PC-9 (cell line): ENCODE measurements at regions not wholly inside any gene's neighbourhood (a gene's known extent, or its start where the extent isn't known, plus 50 kb on each side); places are given as distances from the start of the nearest gene placed in this dataset.

Experiments used
- BruUV-seq: library from RNA; stranded (reverse); fragments of 400-500 nt; replicated peaks from 2 replicates; lab custom pipeline; 2021; lab: Mats Ljungman, UMichigan
- CTCF ChIA-PET: fragments of 300-600 bp; sonication (Branson Sonifier 250); formaldehyde crosslinking; loops from one replicate; lab custom pipeline; 2022; ENCODE audit warnings: antibody characterized with exemption; lab: Charles Lee
- POLR2A ChIA-PET: fragments of 300-600 bp; sonication (Branson Sonifier 250); formaldehyde crosslinking; loops from one replicate; lab custom pipeline; 2022; ENCODE audit warnings: antibody characterized with exemption; ENCODE audit not compliant: unreplicated experiment; lab: Charles Lee
- DNase-seq, 2 experiments: peaks; one replicate each; pipeline versions ENCODE4 v3.0.0 to v3.0.0-alpha.2; 2015 to 2022; ENCODE audit warnings: mixed read lengths in 1 of 2
- H2AFZ ChIP-seq: fragments of 200-600 bp; sonication (generic); 2 replicates; pipeline ENCODE4 v1.8.1; 2017; ENCODE audit warnings: antibody characterized with exemption
- H3F3A ChIP-seq: fragments of 200-600 bp; sonication (generic); 2 replicates; pipeline ENCODE4 v1.8.1; 2017; ENCODE audit warnings: antibody characterized with exemption, mild to moderate bottlenecking, low read depth; ENCODE audit not compliant: insufficient read depth
- H3K27ac ChIP-seq: fragments of 200-600 bp; sonication (generic); 2 replicates; pipeline ENCODE4 v1.6.1; 2016; ENCODE audit warnings: mixed run types
- H3K27me3 ChIP-seq: fragments of 200-600 bp; sonication (generic); 2 replicates; pipeline ENCODE4 v1.6.1; 2016; ENCODE audit warnings: low read depth, mixed run types; ENCODE audit not compliant: insufficient read depth
- H3K36me3 ChIP-seq: fragments of 200-600 bp; sonication (generic); 2 replicates; pipeline ENCODE4 v1.6.1; 2016; ENCODE audit warnings: low read depth, mixed run types
- H3K4me1 ChIP-seq: fragments of 200-600 bp; sonication (generic); replicated peaks from 2 replicates; pipeline ENCODE4 v1.6.1; 2016; ENCODE audit warnings: mixed run types; ENCODE audit not compliant: insufficient read depth
- H3K4me2 ChIP-seq: fragments of 200-600 bp; sonication (generic); 2 replicates; pipeline ENCODE4 v1.6.1; 2017; ENCODE audit warnings: mixed run types
- H3K4me3 ChIP-seq: fragments of 200-600 bp; sonication (generic); 2 replicates; pipeline ENCODE4 v1.6.1; 2016; ENCODE audit warnings: mixed run types
- H3K79me2 ChIP-seq: fragments of 200-600 bp; sonication (generic); 2 replicates; pipeline ENCODE4 v1.6.1; 2017; ENCODE audit warnings: low read depth, mixed run types
- H3K9me2 ChIP-seq: fragments of 200-600 bp; sonication (generic); 2 replicates; pipeline ENCODE4 v1.8.1; 2017; ENCODE audit warnings: mild to moderate bottlenecking; ENCODE audit not compliant: insufficient read depth
- H3K9me3 ChIP-seq: fragments of 200-600 bp; sonication (generic); 2 replicates; pipeline ENCODE4 v1.8.1; 2016; ENCODE audit warnings: low read depth; ENCODE audit not compliant: insufficient read depth
- H4K20me1 ChIP-seq: fragments of 200-600 bp; sonication (generic); 2 replicates; pipeline ENCODE4 v1.8.1; 2017; ENCODE audit not compliant: insufficient read depth
- CTCF ChIP-seq: fragments of 200-600 bp; sonication (generic); conservative IDR thresholded peaks from 2 replicates; pipeline ENCODE4 v1.6.1; 2017; ENCODE audit warnings: mixed run types, antibody characterized with exemption, mild to moderate bottlenecking, moderate library complexity
- EZH2 ChIP-seq: fragments of 200-600 bp; sonication (generic); IDR thresholded peaks from 2 replicates; pipeline ENCODE4 v1.8.0; 2017; ENCODE audit warnings: antibody characterized with exemption, low read depth
- intact Hi-C: fragments of 100-400 bp; cut with micrococcal nuclease; formaldehyde crosslinking; loops from one replicate; pipeline ENCODE4 v1.10.0; 2022; ENCODE audit not compliant: unreplicated experiment

- H3K4me3 ChIP-seq = no peak overlapping the region
- BruUV-seq = no TSS peak
These were observed 167.9 kb upstream of the CBLB start for GRCh38 chr3:106036696-106037095.

GRCh38 chr3:106047221-106047620 is 178.4 kb upstream of the CBLB start:
- H4K20me1 ChIP-seq = no peaks in the 10 kb centered on the region
- DNase-seq = no peak
- no peak for TF ChIP-seq EZH2
- no peak for TF ChIP-seq CTCF
- BruUV-seq = no TSS peak
- no peak overlapping the region for H3K4me3 ChIP-seq
- no peaks in the 10 kb centered on the region for H3K79me2 ChIP-seq
- H3K36me3 ChIP-seq = no peaks in the 10 kb centered on the region
- no peak overlapping the region for H3K27ac ChIP-seq
- CTCF ChIA-PET = no interaction called here
- no peaks in the 10 kb centered on the region for H3K9me2 ChIP-seq
- no peak overlapping the region for H3K4me2 ChIP-seq
- H3K9me3 ChIP-seq = no peaks in the 10 kb centered on the region
- no peaks in the 10 kb centered on the region for H3F3A ChIP-seq
- H2AFZ ChIP-seq = no peak overlapping the region
- H3K27me3 ChIP-seq = no peaks in the 10 kb centered on the region
- no peaks in the 10 kb centered on the region for H3K4me1 ChIP-seq
- intact Hi-C loops = no loop called here
- POLR2A ChIA-PET = interaction anchor here (0.6 kb wide), 1 partner anchor 690 kb away, joined by 3 read pairs; no protein-coding TSS in a partner anchor

More at GRCh38 chr3:106036696-106037095, 167.9 kb upstream of the CBLB start:
- Histone ChIP-seq H3F3A (no peaks in the 10 kb centered on the region), H3K9me2 (no peaks in the 10 kb centered on the region), H2AFZ (no peak overlapping the region), H3K9me3 (peaks cover 8% of the 10 kb centered on the region; the same call in 1 of the 2 replicates), H3K36me3 (no peaks in the 10 kb centered on the region), H3K4me1 (no peaks in the 10 kb centered on the region), H3K27me3 (no peaks in the 10 kb centered on the region), H3K4me2 (no peak overlapping the region), H4K20me1 (no peaks in the 10 kb centered on the region), H3K27ac (no peak overlapping the region), H3K79me2 (no peaks in the 10 kb centered on the region)
- ChIA-PET POLR2A (no interaction called here), CTCF (no interaction called here)
- TF ChIP-seq CTCF = no peak
- intact Hi-C loops = no loop called here
- no peak for DNase-seq

DNA sequence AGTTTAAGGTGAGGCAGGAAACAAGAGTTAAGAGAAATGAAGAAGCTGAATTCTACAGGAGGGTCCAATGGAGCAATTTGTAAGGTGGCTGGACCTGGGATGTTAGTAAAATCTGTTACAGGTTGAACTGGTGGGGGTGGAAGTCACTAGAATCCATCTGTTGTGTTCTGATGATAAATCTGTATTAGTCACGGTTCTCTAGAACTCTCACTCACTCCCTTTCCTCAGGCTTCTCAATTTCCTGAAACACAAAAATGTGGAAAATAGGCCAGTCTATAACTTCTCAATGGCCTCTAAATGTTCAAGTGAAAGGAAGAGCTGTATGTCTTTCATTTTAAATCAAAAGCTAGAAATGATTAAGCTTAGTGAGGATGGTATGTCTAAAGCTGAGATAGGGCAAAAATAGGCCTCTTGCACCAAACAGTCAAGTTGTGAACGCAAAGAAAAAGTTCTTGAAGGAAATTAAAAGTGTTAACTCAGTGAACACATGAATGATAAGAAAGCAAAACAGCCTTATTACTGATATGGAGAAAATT is 180.2 kb upstream of the CBLB start:
- no peaks in the 10 kb centered on the region for H3K9me2 ChIP-seq
- ChIA-PET POLR2A (no interaction called here), CTCF (no interaction called here)
- H3K4me2 ChIP-seq = no peak overlapping the region
- H3K4me3 ChIP-seq = no peak overlapping the region
- no peaks in the 10 kb centered on the region for H3K36me3 ChIP-seq
- BruUV-seq = no TSS peak
- TF ChIP-seq CTCF = no peak
- TF ChIP-seq EZH2 = no peak
- no peak overlapping the region for H2AFZ ChIP-seq
- H3K4me1 ChIP-seq = no peaks in the 10 kb centered on the region
- H3K9me3 ChIP-seq = no peaks in the 10 kb centered on the region
- DNase-seq = no peak
- no peak overlapping the region for H3K27ac ChIP-seq
- H4K20me1 ChIP-seq = no peaks in the 10 kb centered on the region
- H3K79me2 ChIP-seq = no peaks in the 10 kb centered on the region
- no peaks in the 10 kb centered on the region for H3K27me3 ChIP-seq
- no peaks in the 10 kb centered on the region for H3F3A ChIP-seq
- intact Hi-C loops = no loop called here
